Endothelial cell of umbilical vein (primary cell): ENCODE measurements at regions not wholly inside any gene's neighbourhood (a gene's known extent, or its start where the extent isn't known, plus 50 kb on each side); places are given as distances from the start of the nearest gene placed in this dataset.

Experiments
- BruUV-seq: library from RNA; stranded (reverse); fragments of 400-500 nt; replicated peaks from 2 replicates; lab custom pipeline; 2021; lab: Mats Ljungman, UMichigan
- CTCF ChIA-PET: fragments of 300-600, 350-600 bp; sonication (Branson Sonifier 250); formaldehyde crosslinking; loops from one replicate; lab custom pipeline; 2021; ENCODE audit warnings: antibody characterized with exemption, inconsistent platforms; lab: Charles Lee
- POLR2A ChIA-PET: fragments of 300-600, 350-600 bp; sonication (Branson Sonifier 250); formaldehyde crosslinking; loops from one replicate; lab custom pipeline; 2021; ENCODE audit warnings: antibody characterized with exemption, inconsistent platforms; lab: Charles Lee
- DNase-seq: peaks from one replicate; pipeline ENCODE4 v3.0.0-alpha.2; 2011; ENCODE audit warnings: low read depth, low spot score
- FAIRE-seq: peaks from 2 replicates; lab custom pipeline; 2011; peaks lifted over from hg19 to GRCh38; lab: Jason Lieb, UNC
- H2AFZ ChIP-seq: 2 replicates; pipeline ENCODE4 v1.6.0; 2012; ENCODE audit warnings: low read depth, low read length, control low read depth, inconsistent platforms
- H3K27ac ChIP-seq: 2 replicates; pipeline ENCODE4 v1.5.1; 2011; ENCODE audit warnings: low read depth, mild to moderate bottlenecking, control low read depth, low read length, moderate library complexity; ENCODE audit not compliant: insufficient read depth
- H3K27me3 ChIP-seq, 2 experiments: 2 replicates each; pipeline versions ENCODE4 v1.6.0 to v1.6.1; 2011; ENCODE audit warnings: low read length in 2 of 2, mixed read lengths in 1 of 2; ENCODE audit not compliant: control insufficient read depth in 2 of 2, insufficient read depth in 2 of 2
- H3K36me3 ChIP-seq, 2 experiments: 2 replicates in 1 of 2; 3 replicates in 1 of 2; pipeline ENCODE4 v1.5.1; 2011; ENCODE audit warnings: low read length in 2 of 2, mild to moderate bottlenecking in 1 of 2, moderate library complexity in 1 of 2; ENCODE audit not compliant: control insufficient read depth in 2 of 2, insufficient read depth in 2 of 2; ENCODE audit errors: extremely low read depth in 1 of 2
- H3K4me1 ChIP-seq: 3 replicates; pipeline ENCODE4 v1.5.1; 2011; ENCODE audit warnings: mild to moderate bottlenecking, low read length; ENCODE audit not compliant: control insufficient read depth, insufficient read depth; ENCODE audit errors: extremely low read depth
- H3K4me2 ChIP-seq: 2 replicates; pipeline ENCODE4 v1.6.1; 2011; ENCODE audit warnings: low read length, control low read depth, mixed read lengths; ENCODE audit not compliant: insufficient read depth
- H3K4me3 ChIP-seq, 3 experiments: fragments of 200-600 bp in 1 of 3; sonication (generic), shearing (Covaris generic) in 1 of 3; replicated peaks in 1 of 3; 2 replicates each; pipeline ENCODE4 v1.5.1; 2011 to 2016; ENCODE audit warnings: control low read depth in 3 of 3, low read length in 3 of 3, mild to moderate bottlenecking in 2 of 3, inconsistent platforms in 1 of 3, low read depth in 1 of 3, moderate library complexity in 1 of 3; ENCODE audit not compliant: insufficient read depth in 1 of 3
- H3K79me2 ChIP-seq: 2 replicates; pipeline ENCODE4 v1.6.0; 2012; ENCODE audit warnings: low read length, inconsistent platforms; ENCODE audit not compliant: control insufficient read depth, insufficient read depth
- H3K9ac ChIP-seq: replicated peaks from 2 replicates; pipeline ENCODE3; 2011; ENCODE audit warnings: low read length, control low read depth; ENCODE audit not compliant: insufficient read depth; ENCODE audit errors: extremely low read depth
- H3K9me1 ChIP-seq: replicated peaks from 3 replicates; pipeline ENCODE4 v1.6.0; 2011; ENCODE audit warnings: mild to moderate bottlenecking, low read length; ENCODE audit not compliant: control insufficient read depth, insufficient read depth; ENCODE audit errors: extremely low read depth
- H3K9me3 ChIP-seq: replicated peaks from 2 replicates; pipeline ENCODE4 v1.5.1; 2012; ENCODE audit warnings: low read length, inconsistent platforms; ENCODE audit not compliant: control insufficient read depth, insufficient read depth
- H4K20me1 ChIP-seq: replicated peaks from 2 replicates; pipeline ENCODE3; 2011; ENCODE audit warnings: mild to moderate bottlenecking, low read length; ENCODE audit not compliant: control insufficient read depth, insufficient read depth; ENCODE audit errors: extremely low read depth
- EZH2 ChIP-seq: IDR thresholded peaks from 2 replicates; pipeline ENCODE4 v1.6.1; 2012; ENCODE audit warnings: borderline replicate concordance, low read depth, mild to moderate bottlenecking, moderate library complexity, low read length, inconsistent platforms; ENCODE audit not compliant: severe bottlenecking
- FOS ChIP-seq: IDR thresholded peaks from 2 replicates; pipeline ENCODE4 v1.6.1; 2011; ENCODE audit warnings: mild to moderate bottlenecking, low read length, moderate library complexity, borderline replicate concordance; ENCODE audit not compliant: insufficient read depth
- GATA2 ChIP-seq: IDR thresholded peaks from 2 replicates; pipeline ENCODE4 v1.7.0; 2011; ENCODE audit warnings: low read depth, mild to moderate bottlenecking, moderate library complexity, mixed read lengths, low read length; ENCODE audit not compliant: insufficient read length, insufficient read depth
- JUN ChIP-seq: IDR thresholded peaks from 2 replicates; pipeline ENCODE4 v1.6.1; 2011; ENCODE audit warnings: borderline replicate concordance, low read depth; ENCODE audit not compliant: insufficient read length, insufficient read depth
- MYC ChIP-seq: IDR thresholded peaks from one replicate; pipeline ENCODE4 v1.6.1; 2011; ENCODE audit warnings: mild to moderate bottlenecking, low read depth, low read length
- POLR2A ChIP-seq: IDR thresholded peaks from 2 replicates; pipeline ENCODE4 v1.6.1; 2012; ENCODE audit warnings: low read depth, mild to moderate bottlenecking, control low read depth, low read length
- POLR2AphosphoS5 ChIP-seq: IDR thresholded peaks from 2 replicates; pipeline ENCODE4 v1.6.1; 2012; ENCODE audit warnings: low read depth, mild to moderate bottlenecking, control low read depth, low read length, moderate library complexity; ENCODE audit not compliant: insufficient read depth
- dilution Hi-C: fragments of 300-500 bp; cut with MboI; formaldehyde crosslinking; loops from one replicate; pipeline ENCODE4 v1.15.0; 2019; ENCODE audit warnings: low sequenced_read_pairs; ENCODE audit not compliant: extremely low pct_ligation_motif_present
- intact Hi-C: fragments of 100-400 bp; cut with micrococcal nuclease; formaldehyde crosslinking; loops from one replicate; pipeline ENCODE4 v1.10.0; 2022
- TF ChIP-seq, protein P1 (sequence below), 2 donors: IDR thresholded peaks; 1 replicate in 1 of 2; 2 replicates in 1 of 2; pipeline ENCODE4 v1.5.1; 2011; ENCODE audit warnings: low read length in 2 of 2, mild to moderate bottlenecking in 2 of 2, moderate library complexity in 2 of 2, control low read depth in 1 of 2, inconsistent platforms in 1 of 2, low read depth in 1 of 2; ENCODE audit not compliant: insufficient read depth in 1 of 2; ENCODE audit errors: extremely low read depth in 1 of 2
- TF ChIP-seq, protein P2 (sequence below): IDR thresholded peaks from 2 replicates; pipeline ENCODE4 v1.6.1; 2011; ENCODE audit not compliant: insufficient read depth, insufficient read length

- CTCF ChIA-PET, result interaction anchor here (1.2 kb wide), 1 partner anchor 18 kb away, joined by 3 read pairs; no protein-coding TSS in a partner anchor
- intact Hi-C loops (no loop called here), dilution Hi-C loops (no loop called here)
- H3K4me2 ChIP-seq, result no peak overlapping the region
- no peak overlapping the region for H2AFZ ChIP-seq
- BruUV-seq, result no TSS peak
- H3K79me2 ChIP-seq, result no peaks in the 10 kb centered on the region
- H3K36me3 ChIP-seq, result no peaks in the 10 kb centered on the region
- no peaks in the 10 kb centered on the region for H3K27me3 ChIP-seq
- H3K4me1 ChIP-seq, result peaks cover 3% of the 10 kb centered on the region
- no peak overlapping the region for H3K27ac ChIP-seq
- FAIRE-seq, result no peak
- no peaks in the 10 kb centered on the region for H4K20me1 ChIP-seq
- no peak for DNase-seq
- no peaks in the 10 kb centered on the region for H3K9me3 ChIP-seq
- H3K9ac ChIP-seq, result no peak overlapping the region
- no peak for TF ChIP-seq FOS
- no peak for TF ChIP-seq POLR2AphosphoS5
- TF ChIP-seq, protein P1, sequence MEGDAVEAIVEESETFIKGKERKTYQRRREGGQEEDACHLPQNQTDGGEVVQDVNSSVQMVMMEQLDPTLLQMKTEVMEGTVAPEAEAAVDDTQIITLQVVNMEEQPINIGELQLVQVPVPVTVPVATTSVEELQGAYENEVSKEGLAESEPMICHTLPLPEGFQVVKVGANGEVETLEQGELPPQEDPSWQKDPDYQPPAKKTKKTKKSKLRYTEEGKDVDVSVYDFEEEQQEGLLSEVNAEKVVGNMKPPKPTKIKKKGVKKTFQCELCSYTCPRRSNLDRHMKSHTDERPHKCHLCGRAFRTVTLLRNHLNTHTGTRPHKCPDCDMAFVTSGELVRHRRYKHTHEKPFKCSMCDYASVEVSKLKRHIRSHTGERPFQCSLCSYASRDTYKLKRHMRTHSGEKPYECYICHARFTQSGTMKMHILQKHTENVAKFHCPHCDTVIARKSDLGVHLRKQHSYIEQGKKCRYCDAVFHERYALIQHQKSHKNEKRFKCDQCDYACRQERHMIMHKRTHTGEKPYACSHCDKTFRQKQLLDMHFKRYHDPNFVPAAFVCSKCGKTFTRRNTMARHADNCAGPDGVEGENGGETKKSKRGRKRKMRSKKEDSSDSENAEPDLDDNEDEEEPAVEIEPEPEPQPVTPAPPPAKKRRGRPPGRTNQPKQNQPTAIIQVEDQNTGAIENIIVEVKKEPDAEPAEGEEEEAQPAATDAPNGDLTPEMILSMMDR (IDR thresholded peaks at IDR 0.05; ENCODE audit: extremely low read depth in 1 of 2, insufficient read depth in 1 of 2, low read depth in 1 of 2, low read length in 2 of 2), result no peak
- TF ChIP-seq, protein P2, sequence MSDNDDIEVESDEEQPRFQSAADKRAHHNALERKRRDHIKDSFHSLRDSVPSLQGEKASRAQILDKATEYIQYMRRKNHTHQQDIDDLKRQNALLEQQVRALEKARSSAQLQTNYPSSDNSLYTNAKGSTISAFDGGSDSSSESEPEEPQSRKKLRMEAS, result no peak
- TF ChIP-seq MYC, result no peak
- no peak for TF ChIP-seq EZH2
- no peak for TF ChIP-seq JUN
- no peak for TF ChIP-seq GATA2
- no peak for TF ChIP-seq POLR2A
- POLR2A ChIA-PET, result no interaction called here
- H3K4me3 ChIP-seq, result no peak overlapping the region
- H3K9me1 ChIP-seq, result no peaks in the 10 kb centered on the region
Measured at GRCh38 chr6:140372064-140372463, 997.6 kb upstream of the CITED2 start.
